Endothelial cell of umbilical vein (primary cell): ENCODE measurements at regions not wholly inside any gene's neighbourhood (a gene's known extent, or its start where the extent isn't known, plus 50 kb on each side); places are given as distances from the start of the nearest gene placed in this dataset.

Experiments used
- BruUV-seq: library from RNA; stranded (reverse); fragments of 400-500 nt; replicated peaks from 2 replicates; lab custom pipeline; 2021; lab: Mats Ljungman, UMichigan
- CTCF ChIA-PET: fragments of 300-600, 350-600 bp; sonication (Branson Sonifier 250); formaldehyde crosslinking; loops from one replicate; lab custom pipeline; 2021; ENCODE audit warnings: antibody characterized with exemption, inconsistent platforms; lab: Charles Lee
- POLR2A ChIA-PET: fragments of 300-600, 350-600 bp; sonication (Branson Sonifier 250); formaldehyde crosslinking; loops from one replicate; lab custom pipeline; 2021; ENCODE audit warnings: antibody characterized with exemption, inconsistent platforms; lab: Charles Lee
- DNase-seq: peaks from one replicate; pipeline ENCODE4 v3.0.0-alpha.2; 2011; ENCODE audit warnings: low read depth, low spot score
- FAIRE-seq: peaks from 2 replicates; lab custom pipeline; 2011; peaks lifted over from hg19 to GRCh38; lab: Jason Lieb, UNC
- H2AFZ ChIP-seq: 2 replicates; pipeline ENCODE4 v1.6.0; 2012; ENCODE audit warnings: low read depth, low read length, control low read depth, inconsistent platforms
- H3K27ac ChIP-seq: 2 replicates; pipeline ENCODE4 v1.5.1; 2011; ENCODE audit warnings: low read depth, mild to moderate bottlenecking, control low read depth, low read length, moderate library complexity; ENCODE audit not compliant: insufficient read depth
- H3K27me3 ChIP-seq, 2 experiments: 2 replicates each; pipeline versions ENCODE4 v1.6.0 to v1.6.1; 2011; ENCODE audit warnings: low read length in 2 of 2, mixed read lengths in 1 of 2; ENCODE audit not compliant: control insufficient read depth in 2 of 2, insufficient read depth in 2 of 2
- H3K36me3 ChIP-seq, 2 experiments: 2 replicates in 1 of 2; 3 replicates in 1 of 2; pipeline ENCODE4 v1.5.1; 2011; ENCODE audit warnings: low read length in 2 of 2, mild to moderate bottlenecking in 1 of 2, moderate library complexity in 1 of 2; ENCODE audit not compliant: control insufficient read depth in 2 of 2, insufficient read depth in 2 of 2; ENCODE audit errors: extremely low read depth in 1 of 2
- H3K4me1 ChIP-seq: 3 replicates; pipeline ENCODE4 v1.5.1; 2011; ENCODE audit warnings: mild to moderate bottlenecking, low read length; ENCODE audit not compliant: control insufficient read depth, insufficient read depth; ENCODE audit errors: extremely low read depth
- H3K4me2 ChIP-seq: 2 replicates; pipeline ENCODE4 v1.6.1; 2011; ENCODE audit warnings: low read length, control low read depth, mixed read lengths; ENCODE audit not compliant: insufficient read depth
- H3K4me3 ChIP-seq, 3 experiments: fragments of 200-600 bp in 1 of 3; sonication (generic), shearing (Covaris generic) in 1 of 3; replicated peaks in 1 of 3; 2 replicates each; pipeline ENCODE4 v1.5.1; 2011 to 2016; ENCODE audit warnings: control low read depth in 3 of 3, low read length in 3 of 3, mild to moderate bottlenecking in 2 of 3, inconsistent platforms in 1 of 3, low read depth in 1 of 3, moderate library complexity in 1 of 3; ENCODE audit not compliant: insufficient read depth in 1 of 3
- H3K79me2 ChIP-seq: 2 replicates; pipeline ENCODE4 v1.6.0; 2012; ENCODE audit warnings: low read length, inconsistent platforms; ENCODE audit not compliant: control insufficient read depth, insufficient read depth
- H3K9ac ChIP-seq: replicated peaks from 2 replicates; pipeline ENCODE3; 2011; ENCODE audit warnings: low read length, control low read depth; ENCODE audit not compliant: insufficient read depth; ENCODE audit errors: extremely low read depth
- H3K9me1 ChIP-seq: replicated peaks from 3 replicates; pipeline ENCODE4 v1.6.0; 2011; ENCODE audit warnings: mild to moderate bottlenecking, low read length; ENCODE audit not compliant: control insufficient read depth, insufficient read depth; ENCODE audit errors: extremely low read depth
- H3K9me3 ChIP-seq: replicated peaks from 2 replicates; pipeline ENCODE4 v1.5.1; 2012; ENCODE audit warnings: low read length, inconsistent platforms; ENCODE audit not compliant: control insufficient read depth, insufficient read depth
- H4K20me1 ChIP-seq: replicated peaks from 2 replicates; pipeline ENCODE3; 2011; ENCODE audit warnings: mild to moderate bottlenecking, low read length; ENCODE audit not compliant: control insufficient read depth, insufficient read depth; ENCODE audit errors: extremely low read depth
- EZH2 ChIP-seq: IDR thresholded peaks from 2 replicates; pipeline ENCODE4 v1.6.1; 2012; ENCODE audit warnings: borderline replicate concordance, low read depth, mild to moderate bottlenecking, moderate library complexity, low read length, inconsistent platforms; ENCODE audit not compliant: severe bottlenecking
- FOS ChIP-seq: IDR thresholded peaks from 2 replicates; pipeline ENCODE4 v1.6.1; 2011; ENCODE audit warnings: mild to moderate bottlenecking, low read length, moderate library complexity, borderline replicate concordance; ENCODE audit not compliant: insufficient read depth
- GATA2 ChIP-seq: IDR thresholded peaks from 2 replicates; pipeline ENCODE4 v1.7.0; 2011; ENCODE audit warnings: low read depth, mild to moderate bottlenecking, moderate library complexity, mixed read lengths, low read length; ENCODE audit not compliant: insufficient read length, insufficient read depth
- JUN ChIP-seq: IDR thresholded peaks from 2 replicates; pipeline ENCODE4 v1.6.1; 2011; ENCODE audit warnings: borderline replicate concordance, low read depth; ENCODE audit not compliant: insufficient read length, insufficient read depth
- MAX ChIP-seq: IDR thresholded peaks from 2 replicates; pipeline ENCODE4 v1.6.1; 2011; ENCODE audit not compliant: insufficient read depth, insufficient read length
- MYC ChIP-seq: IDR thresholded peaks from one replicate; pipeline ENCODE4 v1.6.1; 2011; ENCODE audit warnings: mild to moderate bottlenecking, low read depth, low read length
- POLR2A ChIP-seq: IDR thresholded peaks from 2 replicates; pipeline ENCODE4 v1.6.1; 2012; ENCODE audit warnings: low read depth, mild to moderate bottlenecking, control low read depth, low read length
- POLR2AphosphoS5 ChIP-seq: IDR thresholded peaks from 2 replicates; pipeline ENCODE4 v1.6.1; 2012; ENCODE audit warnings: low read depth, mild to moderate bottlenecking, control low read depth, low read length, moderate library complexity; ENCODE audit not compliant: insufficient read depth
- dilution Hi-C: fragments of 300-500 bp; cut with MboI; formaldehyde crosslinking; loops from one replicate; pipeline ENCODE4 v1.15.0; 2019; ENCODE audit warnings: low sequenced_read_pairs; ENCODE audit not compliant: extremely low pct_ligation_motif_present
- intact Hi-C: fragments of 100-400 bp; cut with micrococcal nuclease; formaldehyde crosslinking; loops from one replicate; pipeline ENCODE4 v1.10.0; 2022
- TF ChIP-seq, protein P1 (sequence below), 2 donors: IDR thresholded peaks; 1 replicate in 1 of 2; 2 replicates in 1 of 2; pipeline ENCODE4 v1.5.1; 2011; ENCODE audit warnings: low read length in 2 of 2, mild to moderate bottlenecking in 2 of 2, moderate library complexity in 2 of 2, control low read depth in 1 of 2, inconsistent platforms in 1 of 2, low read depth in 1 of 2; ENCODE audit not compliant: insufficient read depth in 1 of 2; ENCODE audit errors: extremely low read depth in 1 of 2

DNA sequence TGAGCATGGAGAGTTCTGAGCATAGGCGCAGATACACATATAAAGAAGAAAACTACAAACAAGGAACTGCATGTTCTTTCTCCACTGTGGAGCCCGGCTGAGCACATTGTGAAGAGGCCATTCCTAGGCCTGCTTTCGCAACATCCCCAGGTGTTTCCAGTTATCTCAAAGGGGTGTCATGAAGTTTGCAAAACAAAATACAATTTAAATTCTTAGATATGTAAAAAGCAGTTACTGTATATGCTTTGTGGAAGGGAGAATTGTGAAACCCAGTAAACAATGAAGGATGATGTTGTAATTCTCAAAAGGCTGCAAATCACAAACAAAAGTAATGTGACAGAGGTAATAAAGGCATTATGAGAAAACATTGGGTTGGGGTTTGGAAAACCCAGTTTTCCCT lies 98.6 kb upstream of the ZNF644 start:
- intact Hi-C loops (no loop called here), dilution Hi-C loops (no loop called here)
- Histone ChIP-seq H4K20me1 (no peaks in the 10 kb centered on the region), H3K36me3 (no peaks in the 10 kb centered on the region), H3K9me1 (no peaks in the 10 kb centered on the region), H3K4me3 (no peak overlapping the region), H3K9me3 (no peaks in the 10 kb centered on the region), H3K27me3 (no peaks in the 10 kb centered on the region), H3K79me2 (no peaks in the 10 kb centered on the region), H3K4me1 (no peaks in the 10 kb centered on the region), H2AFZ (no peak overlapping the region), H3K27ac (no peak overlapping the region), H3K4me2 (no peak overlapping the region), H3K9ac (no peak overlapping the region)
- ChIA-PET POLR2A (no interaction called here), CTCF (interaction anchor here (1.0 kb wide), 1 partner anchor 541 kb away, joined by 3 read pairs; no protein-coding TSS in a partner anchor)
- TF ChIP-seq, protein P1, sequence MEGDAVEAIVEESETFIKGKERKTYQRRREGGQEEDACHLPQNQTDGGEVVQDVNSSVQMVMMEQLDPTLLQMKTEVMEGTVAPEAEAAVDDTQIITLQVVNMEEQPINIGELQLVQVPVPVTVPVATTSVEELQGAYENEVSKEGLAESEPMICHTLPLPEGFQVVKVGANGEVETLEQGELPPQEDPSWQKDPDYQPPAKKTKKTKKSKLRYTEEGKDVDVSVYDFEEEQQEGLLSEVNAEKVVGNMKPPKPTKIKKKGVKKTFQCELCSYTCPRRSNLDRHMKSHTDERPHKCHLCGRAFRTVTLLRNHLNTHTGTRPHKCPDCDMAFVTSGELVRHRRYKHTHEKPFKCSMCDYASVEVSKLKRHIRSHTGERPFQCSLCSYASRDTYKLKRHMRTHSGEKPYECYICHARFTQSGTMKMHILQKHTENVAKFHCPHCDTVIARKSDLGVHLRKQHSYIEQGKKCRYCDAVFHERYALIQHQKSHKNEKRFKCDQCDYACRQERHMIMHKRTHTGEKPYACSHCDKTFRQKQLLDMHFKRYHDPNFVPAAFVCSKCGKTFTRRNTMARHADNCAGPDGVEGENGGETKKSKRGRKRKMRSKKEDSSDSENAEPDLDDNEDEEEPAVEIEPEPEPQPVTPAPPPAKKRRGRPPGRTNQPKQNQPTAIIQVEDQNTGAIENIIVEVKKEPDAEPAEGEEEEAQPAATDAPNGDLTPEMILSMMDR (IDR thresholded peaks at IDR 0.05; ENCODE audit: extremely low read depth in 1 of 2, insufficient read depth in 1 of 2, low read depth in 1 of 2, low read length in 2 of 2), result no peak
- TF ChIP-seq EZH2, result no peak
- no peak for TF ChIP-seq MYC
- no peak for TF ChIP-seq GATA2
- no peak for TF ChIP-seq JUN
- no peak for TF ChIP-seq POLR2AphosphoS5
- TF ChIP-seq FOS, result no peak
- no peak for TF ChIP-seq MAX
- TF ChIP-seq POLR2A, result no peak
- no TSS peak for BruUV-seq
- DNase-seq, result no peak
- no peak for FAIRE-seq
